Urinary bladder (tissue), 3 donors: ENCODE measurements at regions not wholly inside any gene's neighbourhood (a gene's known extent, or its start where the extent isn't known, plus 50 kb on each side); places are given as distances from the start of the nearest gene placed in this dataset.
A peak's percentile ranks its signal among the peaks of the same experiment; 100 is the strongest.

Experiments
- DNase-seq: peaks from one replicate; pipeline ENCODE4 v3.0.0-alpha.2; 2015; ENCODE audit errors: extremely low spot score
- H3K27ac ChIP-seq: one replicate; pipeline ENCODE4 v1.5.1; 2013; ENCODE audit warnings: low read depth, mild to moderate bottlenecking, moderate library complexity
- H3K36me3 ChIP-seq: one replicate; pipeline ENCODE4 v1.6.1; 2013; ENCODE audit warnings: mild to moderate bottlenecking, moderate library complexity; ENCODE audit not compliant: insufficient read depth
- H3K4me1 ChIP-seq: one replicate; pipeline ENCODE4 v1.6.1; 2013; ENCODE audit warnings: mild to moderate bottlenecking, moderate library complexity; ENCODE audit not compliant: insufficient read depth
- H3K4me3 ChIP-seq: one replicate; pipeline ENCODE4 v1.5.1; 2013; ENCODE audit warnings: low read depth, low read length
- WGBS: extraction: QIAGEN DNeasy Blood & Tissue Kit; methylation state at CpG from one replicate; pipeline ENCODE4 v1.1.7; 2013; 5-methylcytosine and 5-hydroxymethylcytosine counted together
- donor health status: healthy with polysubstance abuse.
- donor health status: healthy.

GRCh38 chr1:55708781-55709180 lies 493.6 kb upstream of the USP24 start:
- no peaks in the 10 kb centered on the region for H3K36me3 ChIP-seq
- H3K27ac ChIP-seq, result no peak overlapping the region
- DNase-seq, result no peak
- H3K4me3 ChIP-seq, result no peak overlapping the region
- WGBS, result 40% methylated on average over 3 of the region's 3 CpGs
- no peaks in the 10 kb centered on the region for H3K4me1 ChIP-seq

DNA sequence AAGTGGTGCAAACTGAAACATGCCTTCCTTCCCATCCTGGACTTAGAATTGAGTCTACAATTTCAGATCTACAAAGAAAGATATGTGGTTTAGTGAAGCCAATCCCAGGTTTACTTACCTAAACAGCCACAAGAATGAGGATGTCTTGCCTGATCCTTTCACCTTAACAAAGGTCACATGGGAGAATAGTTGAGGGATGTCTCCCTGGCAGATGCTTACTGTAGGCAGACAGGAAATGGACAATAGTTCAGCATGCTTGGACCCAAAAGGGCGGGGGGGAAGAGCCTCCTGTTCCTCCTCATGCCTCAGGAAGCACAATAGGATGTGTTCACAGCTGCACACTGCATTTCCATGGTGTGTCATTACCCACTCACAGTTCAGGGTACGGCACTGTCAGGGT lies 492.7 kb upstream of the USP24 start:
- H3K4me1 ChIP-seq, result no peaks in the 10 kb centered on the region
- no peaks in the 10 kb centered on the region for H3K36me3 ChIP-seq
- no peak for DNase-seq
- 93% methylated on average over 2 of the region's 2 CpGs for WGBS
- no peak overlapping the region for H3K4me3 ChIP-seq
- H3K27ac ChIP-seq, result no peak overlapping the region

DNA sequence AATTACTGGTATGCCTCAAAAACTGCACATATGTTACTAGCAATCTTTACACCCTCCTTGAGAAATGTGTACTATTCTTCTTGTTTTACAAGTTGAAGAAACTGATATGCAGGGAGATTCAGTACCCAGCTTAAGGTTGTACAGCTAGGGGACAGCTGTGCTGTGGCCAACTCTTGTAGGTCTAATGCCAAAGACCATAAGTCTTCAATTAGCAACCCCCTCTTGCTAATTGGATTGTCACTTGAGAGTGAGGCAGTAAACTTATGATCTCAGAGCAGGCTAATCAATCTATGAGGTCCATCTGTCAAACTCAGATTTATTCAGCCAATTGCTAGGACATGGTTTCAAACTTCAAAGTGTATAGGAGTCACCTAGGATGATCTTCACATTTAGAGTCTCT lies 492.0 kb upstream of the USP24 start:
- Histone ChIP-seq H3K27ac (no peak overlapping the region), H3K4me1 (no peaks in the 10 kb centered on the region), H3K4me3 (no peak overlapping the region), H3K36me3 (no peaks in the 10 kb centered on the region)
- DNase-seq, result no peak

GRCh38 chr1:55706397-55706796 lies 491.2 kb upstream of the USP24 start:
- no peak overlapping the region for H3K4me3 ChIP-seq
- no peaks in the 10 kb centered on the region for H3K4me1 ChIP-seq
- no peak overlapping the region for H3K27ac ChIP-seq
- no peak for DNase-seq
- no peaks in the 10 kb centered on the region for H3K36me3 ChIP-seq
- 90% methylated on average over 1 of the region's 1 CpG for WGBS

- no peak overlapping the region for H3K27ac ChIP-seq
- DNase-seq, result no peak
- H3K36me3 ChIP-seq, result no peaks in the 10 kb centered on the region
- no peak overlapping the region for H3K4me3 ChIP-seq
- H3K4me1 ChIP-seq, result no peaks in the 10 kb centered on the region
- 48% methylated on average over 8 of the region's 8 CpGs for WGBS
These were observed 488.7 kb upstream of the USP24 start for GRCh38 chr1:55703726-55704363.

DNA sequence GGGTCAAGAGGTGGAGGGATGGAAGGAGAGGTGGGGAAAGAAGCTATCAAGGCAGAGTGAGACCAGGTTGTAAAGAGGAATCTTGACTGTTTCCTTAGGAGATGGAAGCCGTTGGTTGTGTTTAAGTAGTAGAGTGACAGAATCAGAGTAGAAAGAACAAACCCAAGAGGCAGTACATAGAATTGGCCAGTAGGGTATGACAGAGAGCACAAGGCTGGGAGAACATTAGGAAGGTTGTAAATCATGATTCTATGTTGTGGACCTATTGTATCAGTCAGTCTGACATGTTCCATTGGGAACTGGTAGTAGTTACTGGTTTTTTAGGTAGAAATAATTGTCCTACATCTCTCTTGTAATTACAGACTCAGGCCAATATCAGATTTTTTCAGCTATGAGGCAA lies 486.9 kb upstream of the USP24 start:
- no peaks in the 10 kb centered on the region for H3K4me1 ChIP-seq
- H3K4me3 ChIP-seq, result no peak overlapping the region
- DNase-seq, result no peak
- WGBS, result 89% methylated on average over 1 of the region's 1 CpG
- no peaks in the 10 kb centered on the region for H3K36me3 ChIP-seq
- no peak overlapping the region for H3K27ac ChIP-seq

GRCh38 chr1:55700359-55701130 lies 485.4 kb upstream of the USP24 start:
- Histone ChIP-seq H3K27ac (no peak overlapping the region), H3K4me1 (no peaks in the 10 kb centered on the region), H3K4me3 (no peak overlapping the region), H3K36me3 (no peaks in the 10 kb centered on the region)
- WGBS, result 63% methylated on average over 2 of the region's 2 CpGs
- no peak for DNase-seq

- DNase-seq, result no peak
- Histone ChIP-seq H3K27ac (no peak overlapping the region), H3K36me3 (no peaks in the 10 kb centered on the region), H3K4me1 (no peaks in the 10 kb centered on the region), H3K4me3 (no peak overlapping the region)
- WGBS, result 69% methylated on average over 2 of the region's 2 CpGs
These were observed 484.1 kb upstream of the USP24 start for GRCh38 chr1:55699228-55699627.

GRCh38 chr1:55697997-55698535 lies 482.9 kb upstream of the USP24 start:
- DNase-seq, result no peak
- 75% methylated on average over 4 of the region's 4 CpGs for WGBS
- no peak overlapping the region for H3K4me3 ChIP-seq
- no peaks in the 10 kb centered on the region for H3K4me1 ChIP-seq
- no peaks in the 10 kb centered on the region for H3K36me3 ChIP-seq
- no peak overlapping the region for H3K27ac ChIP-seq

DNA sequence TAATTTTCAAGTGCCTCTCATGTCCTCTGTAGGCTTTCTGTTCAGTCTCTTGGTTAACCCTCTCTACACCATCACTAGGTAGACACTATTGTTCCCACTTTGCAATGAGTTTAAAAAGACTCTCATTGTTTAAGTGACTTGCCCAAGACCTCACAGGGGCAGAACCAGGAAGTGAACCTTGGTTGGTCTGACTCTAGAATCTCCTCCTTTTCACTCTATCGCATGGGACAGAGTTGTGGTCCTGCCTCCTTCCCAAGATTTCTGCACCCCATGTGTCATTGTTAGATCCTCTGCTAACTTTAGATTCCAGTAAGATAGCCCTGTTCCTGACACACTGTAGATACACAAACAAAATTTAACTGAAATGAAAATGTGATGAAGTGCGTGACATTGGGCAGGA lies 481.7 kb upstream of the USP24 start:
- Histone ChIP-seq H3K27ac (peak overlapping the region; percentile 33), H3K36me3 (no peaks in the 10 kb centered on the region), H3K4me3 (no peak overlapping the region), H3K4me1 (no peaks in the 10 kb centered on the region)
- WGBS, result 65% methylated on average over 2 of the region's 2 CpGs
- DNase-seq, result no peak

GRCh38 chr1:55696181-55696754 lies 481.1 kb upstream of the USP24 start:
- Histone ChIP-seq H3K4me1 (no peaks in the 10 kb centered on the region), H3K4me3 (no peak overlapping the region), H3K27ac (peak overlapping the region; percentile 33), H3K36me3 (no peaks in the 10 kb centered on the region)
- WGBS, result 34% methylated on average over 10 of the region's 10 CpGs
- no peak for DNase-seq

GRCh38 chr1:55695552-55695951 lies 480.4 kb upstream of the USP24 start:
- Histone ChIP-seq H3K4me3 (no peak overlapping the region), H3K36me3 (no peaks in the 10 kb centered on the region), H3K4me1 (no peaks in the 10 kb centered on the region), H3K27ac (no peak overlapping the region)
- 52% methylated on average over 5 of the region's 5 CpGs for WGBS
- DNase-seq, result no peak

DNA sequence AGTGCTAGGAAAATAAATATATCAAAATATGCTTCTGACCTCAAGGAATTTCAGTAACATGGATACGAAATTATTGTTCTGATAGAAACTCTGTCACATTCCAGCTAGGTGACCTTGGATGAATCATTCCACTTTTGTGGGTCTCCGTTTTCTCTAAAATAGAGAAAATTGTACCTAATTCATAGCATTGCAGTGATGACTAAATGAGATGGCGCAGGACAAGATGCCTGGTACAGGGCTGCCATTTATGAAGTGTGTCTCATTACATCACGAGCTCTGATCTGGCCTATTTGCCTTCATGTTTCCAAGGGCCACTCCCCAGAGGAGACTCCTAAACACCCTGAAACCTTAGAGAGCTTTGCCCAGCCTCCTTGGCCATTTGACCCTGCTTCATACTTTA lies 480.0 kb upstream of the USP24 start:
- Histone ChIP-seq H3K4me1 (no peaks in the 10 kb centered on the region), H3K4me3 (no peak overlapping the region), H3K36me3 (no peaks in the 10 kb centered on the region), H3K27ac (no peak overlapping the region)
- WGBS, result 91% methylated on average over 4 of the region's 4 CpGs
- no peak for DNase-seq

DNA sequence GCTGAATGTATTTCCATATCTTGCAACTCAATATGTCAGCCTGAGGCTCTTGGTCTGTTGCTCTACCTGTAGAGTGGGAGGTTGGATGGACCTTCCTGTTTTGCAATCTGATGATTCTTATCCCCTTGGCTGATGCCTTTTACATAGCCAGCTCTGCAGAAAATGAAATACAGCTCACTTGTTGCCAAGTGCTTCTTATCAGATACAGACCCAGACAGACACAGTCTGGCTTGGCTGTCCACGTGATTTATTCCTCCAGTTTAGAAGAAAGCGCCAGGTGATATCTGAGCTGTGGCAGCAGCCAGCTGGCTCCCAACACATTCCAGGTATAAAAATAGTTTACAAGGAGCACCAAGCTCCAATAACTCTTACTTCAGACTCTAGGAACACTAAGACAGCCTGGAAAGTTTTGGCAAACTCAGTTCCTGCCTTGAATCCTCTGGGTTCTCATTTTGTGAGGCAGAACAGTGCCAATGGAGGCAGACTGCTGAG lies 479.2 kb upstream of the USP24 start:
- H3K4me1 ChIP-seq, result no peaks in the 10 kb centered on the region
- H3K36me3 ChIP-seq, result no peaks in the 10 kb centered on the region
- H3K27ac ChIP-seq, result no peak overlapping the region
- DNase-seq, result peak; percentile 57
- 32% methylated on average over 2 of the region's 2 CpGs for WGBS
- no peak overlapping the region for H3K4me3 ChIP-seq
